IPS-11a (cell line): ENCODE measurements at regions not wholly inside any gene's neighbourhood (a gene's known extent, or its start where the extent isn't known, plus 50 kb on each side); places are given as distances from the start of the nearest gene placed in this dataset.

Experiments
- H3K4me3 ChIP-seq: one replicate; pipeline ENCODE4 v1.5.1; 2013; ENCODE audit warnings: low read depth, low read length, control low read depth

GRCh38 chr4:30837131-30837539, 117.0 kb downstream of the PCDH7 start:
- no peak overlapping the region for H3K4me3 ChIP-seq

GRCh38 chr4:30837861-30838260, 117.7 kb downstream of the PCDH7 start:
- no peak overlapping the region for H3K4me3 ChIP-seq

- no peak overlapping the region for H3K4me3 ChIP-seq
These were observed 118.2 kb downstream of the PCDH7 start for GRCh38 chr4:30838331-30838730.

DNA sequence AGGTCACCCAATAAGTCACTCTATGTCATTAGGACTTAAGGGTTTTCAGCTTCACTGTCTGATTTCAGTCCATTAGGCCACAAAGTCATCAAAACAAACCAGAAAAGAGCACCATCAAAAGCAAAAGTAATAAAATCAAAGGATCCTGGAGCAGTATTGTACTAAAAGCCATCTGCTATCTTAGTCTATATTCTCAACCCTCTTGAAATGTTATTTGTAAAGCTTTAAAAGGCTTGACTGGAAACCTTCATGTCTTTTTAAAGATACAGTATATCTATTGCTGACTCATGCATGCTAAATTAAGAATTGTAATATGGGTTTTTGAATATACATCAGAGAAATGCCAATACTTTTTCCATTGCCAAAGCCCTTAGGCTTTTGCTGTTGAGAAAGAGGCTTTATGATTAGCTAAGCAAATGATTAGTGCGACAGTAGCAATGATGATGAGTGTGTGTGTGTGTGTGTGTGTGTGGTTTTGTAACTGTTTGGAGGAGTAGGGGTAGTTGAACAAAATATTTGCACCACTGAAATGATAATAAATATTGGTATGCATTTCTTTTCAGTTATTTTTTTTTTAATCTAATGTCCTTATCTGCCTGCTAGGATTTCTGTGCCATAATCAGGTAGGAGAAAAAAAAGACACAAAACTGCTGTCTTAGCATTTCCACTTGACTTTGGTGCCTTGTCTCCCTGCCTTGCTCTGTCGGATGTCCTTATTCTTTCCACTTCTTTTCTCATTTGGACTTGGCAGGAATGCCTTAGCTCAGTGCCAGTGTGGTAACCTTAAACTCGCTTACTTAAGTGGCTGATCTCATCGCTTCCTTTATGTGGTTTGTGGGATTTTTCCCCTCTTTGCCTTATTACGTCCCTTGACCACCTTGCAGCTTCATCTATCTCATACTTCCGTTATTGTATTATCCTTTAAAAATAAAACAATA, 119.7 kb downstream of the PCDH7 start:
- no peak overlapping the region for H3K4me3 ChIP-seq

- H3K4me3 ChIP-seq, result no peak overlapping the region
These were observed 120.4 kb downstream of the PCDH7 start for GRCh38 chr4:30840571-30840970.

- no peak overlapping the region for H3K4me3 ChIP-seq
These were observed 122.0 kb downstream of the PCDH7 start for GRCh38 chr4:30842142-30842541.

GRCh38 chr4:30842689-30843088, 122.5 kb downstream of the PCDH7 start:
- no peak overlapping the region for H3K4me3 ChIP-seq

GRCh38 chr4:30844861-30845582, 124.9 kb downstream of the PCDH7 start:
- H3K4me3 ChIP-seq, result no peak overlapping the region

- H3K4me3 ChIP-seq, result no peak overlapping the region
These were observed 127.0 kb downstream of the PCDH7 start for GRCh38 chr4:30847167-30847566.

GRCh38 chr4:30847958-30848357, 127.8 kb downstream of the PCDH7 start:
- H3K4me3 ChIP-seq, result no peak overlapping the region

GRCh38 chr4:30854531-30854930, 134.4 kb downstream of the PCDH7 start:
- no peak overlapping the region for H3K4me3 ChIP-seq

GRCh38 chr4:30855232-30855631, 135.1 kb downstream of the PCDH7 start:
- H3K4me3 ChIP-seq, result no peak overlapping the region

- H3K4me3 ChIP-seq, result no peak overlapping the region
These were observed 136.8 kb downstream of the PCDH7 start for GRCh38 chr4:30856795-30857564.

DNA sequence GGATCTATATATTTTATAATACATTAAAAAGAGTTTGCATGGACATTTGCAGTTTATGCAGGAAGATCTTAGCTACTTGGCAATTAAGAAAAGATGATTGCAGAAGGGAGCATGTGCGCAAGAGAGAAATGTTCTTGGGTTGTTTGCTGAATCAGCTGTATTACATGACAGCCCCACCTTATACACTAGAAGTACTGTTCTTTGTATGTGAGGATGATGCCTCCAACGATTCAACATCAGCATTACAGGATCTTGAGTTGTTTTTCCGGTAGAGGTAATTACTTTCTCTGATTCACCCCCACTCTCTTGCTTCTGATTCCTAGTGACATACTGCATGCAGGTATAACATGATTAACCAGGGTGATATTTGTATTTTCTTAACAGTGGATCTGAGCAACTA, 140.8 kb downstream of the PCDH7 start:
- H3K4me3 ChIP-seq, result no peak overlapping the region

DNA sequence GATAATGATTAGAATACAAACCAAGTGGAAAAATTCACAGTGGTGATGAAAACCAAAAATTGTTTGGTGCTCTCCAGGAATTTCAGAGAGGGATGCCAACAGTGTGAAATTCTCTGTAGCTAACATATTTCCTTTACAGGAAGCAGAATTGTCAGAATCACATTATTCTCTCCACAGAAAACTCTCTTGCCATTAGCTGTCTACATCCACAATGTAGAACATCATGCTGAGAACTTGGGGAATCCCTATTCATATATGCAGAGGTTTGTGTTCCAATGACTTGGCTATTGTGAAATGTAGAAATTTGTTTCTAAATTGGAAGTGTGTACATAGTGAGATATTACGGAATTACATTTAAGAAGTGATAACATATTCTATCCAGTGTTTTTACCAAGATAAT, 142.0 kb downstream of the PCDH7 start:
- H3K4me3 ChIP-seq, result no peak overlapping the region

DNA sequence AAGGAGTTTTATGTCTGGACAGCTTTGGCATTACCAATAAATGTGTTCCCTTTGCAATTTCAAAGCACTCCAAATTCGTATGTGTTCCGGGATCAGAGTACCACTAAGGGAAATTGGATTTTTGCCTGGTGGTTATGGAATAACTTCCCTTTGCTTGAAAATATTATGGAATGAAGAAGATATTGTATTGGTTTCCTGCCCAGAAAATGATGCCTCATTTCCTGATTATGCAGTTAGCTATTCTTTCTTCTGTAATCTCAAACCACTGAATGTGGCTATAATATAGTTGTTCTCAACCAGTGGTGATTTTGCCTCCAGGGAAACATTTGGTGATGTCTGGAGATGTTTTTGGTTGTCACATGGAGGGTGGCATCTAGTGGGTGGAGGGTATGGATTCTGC, 142.9 kb downstream of the PCDH7 start:
- H3K4me3 ChIP-seq, result no peak overlapping the region

DNA sequence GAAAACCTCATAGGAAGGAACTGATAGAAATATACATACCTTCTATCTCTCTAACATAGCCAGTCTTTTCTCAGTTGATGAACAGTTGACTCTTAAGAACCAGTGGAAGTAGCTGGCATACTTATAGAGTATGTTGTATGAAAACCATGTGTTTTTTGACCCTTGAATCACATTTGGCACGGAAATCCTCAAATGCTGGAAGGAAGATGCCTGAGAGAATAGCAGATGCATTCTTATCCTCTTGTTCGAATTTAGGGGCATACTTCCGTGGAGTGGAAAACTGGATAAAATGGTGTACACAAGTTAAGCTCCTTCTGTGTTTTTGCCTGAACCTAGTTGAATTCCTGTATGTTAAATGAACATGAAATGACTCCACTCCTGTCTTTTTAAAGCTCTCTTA, 145.5 kb downstream of the PCDH7 start:
- no peak overlapping the region for H3K4me3 ChIP-seq

GRCh38 chr4:30866346-30866745, 146.2 kb downstream of the PCDH7 start:
- H3K4me3 ChIP-seq, result no peak overlapping the region

- no peak overlapping the region for H3K4me3 ChIP-seq
These were observed 146.7 kb downstream of the PCDH7 start for GRCh38 chr4:30866907-30867306.

DNA sequence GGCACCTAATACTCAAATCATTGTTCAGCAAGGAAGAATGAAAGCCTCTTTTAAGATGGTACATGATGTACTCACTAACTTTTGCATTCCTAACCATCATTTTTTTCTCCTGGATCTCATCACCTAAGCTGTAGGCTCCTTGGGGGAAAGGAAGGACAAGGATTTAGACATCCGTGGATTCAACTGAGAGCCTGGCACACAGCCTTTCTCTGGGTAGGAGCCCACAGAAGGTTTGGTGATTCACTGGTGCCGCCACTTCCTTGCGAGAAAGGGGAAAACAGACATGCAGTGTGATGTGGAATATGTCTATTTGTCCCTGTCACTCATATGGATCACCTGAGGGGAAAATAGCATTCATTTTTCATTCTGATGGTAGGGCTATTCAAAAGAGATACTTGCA, 147.3 kb downstream of the PCDH7 start:
- no peak overlapping the region for H3K4me3 ChIP-seq

- no peak overlapping the region for H3K4me3 ChIP-seq
These were observed 148.1 kb downstream of the PCDH7 start for GRCh38 chr4:30868111-30868895.
